K562 (cell line): ENCODE measurements at regions not wholly inside any gene's neighbourhood (a gene's known extent, or its start where the extent isn't known, plus 50 kb on each side); places are given as distances from the start of the nearest gene placed in this dataset.

Experiments used
- ATAC-seq: fragments of 200-7000 bp; cut with Tn5 transposase; 3 replicates; pipeline ENCODE4 v1.9.1; 2020; ENCODE audit warnings: moderate library complexity
- BruUV-seq: library from RNA; stranded (reverse); fragments of 400-500 nt; replicated peaks from 2 replicates; lab custom pipeline; 2021; lab: Mats Ljungman, UMichigan
- CTCF ChIA-PET: fragments of 300-600 bp; formaldehyde crosslinking; extraction: SDS; loops from one replicate; lab custom pipeline; 2021; ENCODE audit warnings: low intra/inter-chr PET ratio; lab: Yijun Ruan, JAX
- POLR2A ChIA-PET: fragments of 300-600, 350-650 bp; sonication (Branson Sonifier 250); formaldehyde crosslinking; extraction: SDS; loops from one replicate; lab custom pipeline; 2021; ENCODE audit warnings: antibody characterized with exemption, inconsistent platforms; lab: Yijun Ruan, JAX
- DNase-seq, 4 experiments: peaks; one replicate each; pipeline versions ENCODE4 v3.0.0 to v3.0.0-alpha.2; 2011 to 2018; ENCODE audit warnings: low spot score in 3 of 4, mixed read lengths in 3 of 4; ENCODE audit errors: extremely low read depth in 1 of 4
- FAIRE-seq: peaks from 2 replicates; lab custom pipeline; 2011; peaks lifted over from hg19 to GRCh38; lab: Jason Lieb, UNC
- H2AFZ ChIP-seq: 2 replicates; pipeline ENCODE4 v1.6.0; 2011; ENCODE audit warnings: low read depth, low read length, control low read depth, inconsistent platforms
- H3K27ac ChIP-seq: fragments of 200-600 bp; 3 replicates; pipeline ENCODE4 v1.8.0; 2011; ENCODE audit warnings: low read depth, mild to moderate bottlenecking, control low read depth, inconsistent platforms, low read length, moderate library complexity, mixed read lengths; ENCODE audit errors: extremely low read depth
- H3K27me3 ChIP-seq, 2 experiments: fragments of 300-600 bp in 1 of 2; 2 replicates in 1 of 2; 3 replicates in 1 of 2; pipeline versions ENCODE4 v1.6.0 to v1.8.0; 2011; ENCODE audit warnings: inconsistent platforms in 2 of 2, low read length in 2 of 2, mild to moderate bottlenecking in 1 of 2, mixed read lengths in 1 of 2, moderate library complexity in 1 of 2; ENCODE audit not compliant: control insufficient read depth in 2 of 2, insufficient read depth in 2 of 2
- H3K36me3 ChIP-seq: fragments of 300-600 bp; 3 replicates; pipeline ENCODE4 v1.8.0; 2011; ENCODE audit warnings: mild to moderate bottlenecking, low read length, inconsistent platforms; ENCODE audit not compliant: control insufficient read depth, insufficient read depth
- H3K4me1 ChIP-seq, 2 experiments: fragments of 200-600 bp in 1 of 2; replicated peaks in 1 of 2; 2 replicates in 1 of 2; 3 replicates in 1 of 2; pipeline versions ENCODE4 v1.5.1 to v1.8.0; 2011; ENCODE audit warnings: inconsistent platforms in 2 of 2, low read length in 2 of 2, mild to moderate bottlenecking in 1 of 2, mixed read lengths in 1 of 2, moderate library complexity in 1 of 2; ENCODE audit not compliant: control insufficient read depth in 2 of 2, insufficient read depth in 2 of 2
- H3K4me2 ChIP-seq: 2 replicates; pipeline ENCODE4 v1.6.1; 2011; ENCODE audit warnings: low read length, control low read depth, inconsistent platforms, mixed read lengths; ENCODE audit not compliant: insufficient read depth
- H3K4me3 ChIP-seq: fragments of 200-600 bp; sonication (generic), shearing (Covaris generic); 2 replicates; pipeline ENCODE4 v1.5.1; 2016; ENCODE audit warnings: control low read depth, inconsistent platforms
- H3K79me2 ChIP-seq: fragments of 200-600 bp; 3 replicates; pipeline ENCODE4 v1.8.0; 2011; ENCODE audit warnings: low read length, inconsistent platforms; ENCODE audit not compliant: control insufficient read depth, insufficient read depth
- H3K9ac ChIP-seq, 2 experiments: 2 replicates each; pipeline versions ENCODE4 v1.6.0 to v1.6.1; 2011; ENCODE audit warnings: low read depth in 2 of 2, low read length in 2 of 2, control low read depth in 1 of 2, inconsistent platforms in 1 of 2, mild to moderate bottlenecking in 1 of 2, mixed read lengths in 1 of 2; ENCODE audit not compliant: insufficient read depth in 1 of 2
- H3K9me1 ChIP-seq: one replicate; pipeline ENCODE4 v1.6.0; 2011; ENCODE audit warnings: inconsistent platforms, mild to moderate bottlenecking, low read length, moderate library complexity; ENCODE audit not compliant: control insufficient read depth, insufficient read depth
- H3K9me3 ChIP-seq: replicated peaks from 2 replicates; pipeline ENCODE4 v1.5.1; 2011; ENCODE audit warnings: low read depth, low read length, inconsistent platforms; ENCODE audit not compliant: control insufficient read depth, insufficient read depth
- H4K20me1 ChIP-seq: replicated peaks from 2 replicates; pipeline ENCODE4 v1.6.1; 2011; ENCODE audit warnings: low read length, inconsistent platforms, mixed read lengths; ENCODE audit not compliant: control insufficient read depth, insufficient read depth
- NONO ChIP-seq, 2 experiments: fragments of 200-400 bp in 1 of 2; fragments of 450-650 bp in 1 of 2; formaldehyde crosslinking in 1 of 2; IDR thresholded peaks; 2 replicates each; pipeline ENCODE4 v1.6.1; 2017; ENCODE audit warnings: low read depth in 2 of 2, mild to moderate bottlenecking in 2 of 2, moderate library complexity in 2 of 2, low read length in 1 of 2
- ZNF695 ChIP-seq: fragments of 450-650 bp; formaldehyde crosslinking; IDR thresholded peaks from 2 replicates; pipeline ENCODE4 v1.4.0; 2020; ENCODE audit warnings: mild to moderate bottlenecking, moderate library complexity
- WGBS: fragments of 100-300 bp; shearing (Covaris generic); methylation state at CpG from one replicate; pipeline ENCODE4 v1.1.6; 2016; ENCODE audit warnings: low coverage, mixed read lengths; ENCODE audit not compliant: insufficient coverage; ENCODE audit errors: missing lambda C conversion rate; 5-methylcytosine and 5-hydroxymethylcytosine counted together
- in situ Hi-C: fragments of 300-500 bp; cut with MboI; formaldehyde crosslinking; loops from 4 replicates; pipeline ENCODE4 v1.15.0; 2018; ENCODE audit warnings: inconsistent platforms, mixed read lengths
- intact Hi-C: fragments of 100-400 bp; cut with micrococcal nuclease; formaldehyde crosslinking; loops from 2 replicates; pipeline ENCODE4 v1.14.2; 2022
- TF ChIP-seq, protein P1 (sequence below): fragments of 450-650 bp; formaldehyde crosslinking; IDR thresholded peaks from 2 replicates; pipeline ENCODE4 v1.4.0; 2022; ENCODE audit warnings: missing genetic modification characterization
- TF ChIP-seq, protein P2 (sequence below), 2 experiments: fragments of 450-650 bp; IDR thresholded peaks; 2 replicates each; pipeline ENCODE4 v1.6.1; 2016; ENCODE audit warnings: mild to moderate bottlenecking in 2 of 2, borderline replicate concordance in 1 of 2, low read depth in 1 of 2, moderate library complexity in 1 of 2
- TF ChIP-seq, protein P3 (sequence below): sonication (generic); formaldehyde crosslinking; IDR thresholded peaks from 2 replicates; pipeline ENCODE4 v1.8.0; 2023; ENCODE audit warnings: mild to moderate bottlenecking, missing genetic modification reagents

DNA sequence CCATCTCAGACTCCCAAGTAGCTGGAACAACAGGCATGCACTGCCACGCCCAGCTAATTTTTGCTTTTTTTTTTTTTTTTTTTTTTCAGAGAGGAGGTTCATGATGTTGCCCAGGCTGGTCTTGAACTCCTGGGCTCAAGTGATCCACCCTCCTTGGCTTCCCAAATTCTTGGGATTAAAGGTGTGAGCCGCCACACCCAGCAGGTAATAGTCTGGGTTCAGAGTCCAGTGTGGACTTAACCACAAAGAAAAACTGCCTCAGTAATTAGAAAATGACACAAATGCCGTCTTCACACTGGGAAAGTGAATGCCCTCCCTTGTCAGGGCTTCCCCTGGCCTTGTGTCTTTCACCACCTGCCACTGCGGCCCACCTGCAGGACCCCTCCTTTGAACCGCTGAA is 101.1 kb downstream of the RAB11FIP2 start:
- Histone ChIP-seq H4K20me1 (no peaks in the 10 kb centered on the region), H3K4me3 (no peak overlapping the region), H3K9me3 (no peaks in the 10 kb centered on the region), H3K79me2 (no peaks in the 10 kb centered on the region), H2AFZ (no peak overlapping the region), H3K36me3 (no peaks in the 10 kb centered on the region), H3K4me1 (no peaks in the 10 kb centered on the region), H3K4me2 (no peak overlapping the region), H3K27me3 (no peaks in the 10 kb centered on the region), H3K9me1 (no peaks in the 10 kb centered on the region), H3K27ac (no peak overlapping the region), H3K9ac (no peak overlapping the region)
- in situ Hi-C loops (no loop called here), intact Hi-C loops (no loop called here)
- ChIA-PET POLR2A (no interaction called here), CTCF (no interaction called here)
- BruUV-seq: no TSS peak
- ATAC-seq: no peak
- no peak for DNase-seq
- WGBS: 0% methylated on average over 4 of the region's 5 CpGs
- no peak for FAIRE-seq
- TF ChIP-seq NONO (IDR thresholded peaks at IDR 0.05; ENCODE audit: low read depth in 2 of 2, low read length in 1 of 2) (no peak), ZNF695 (CRISPR knock-in tag) (no peak)
- TF ChIP-seq, protein P1, sequence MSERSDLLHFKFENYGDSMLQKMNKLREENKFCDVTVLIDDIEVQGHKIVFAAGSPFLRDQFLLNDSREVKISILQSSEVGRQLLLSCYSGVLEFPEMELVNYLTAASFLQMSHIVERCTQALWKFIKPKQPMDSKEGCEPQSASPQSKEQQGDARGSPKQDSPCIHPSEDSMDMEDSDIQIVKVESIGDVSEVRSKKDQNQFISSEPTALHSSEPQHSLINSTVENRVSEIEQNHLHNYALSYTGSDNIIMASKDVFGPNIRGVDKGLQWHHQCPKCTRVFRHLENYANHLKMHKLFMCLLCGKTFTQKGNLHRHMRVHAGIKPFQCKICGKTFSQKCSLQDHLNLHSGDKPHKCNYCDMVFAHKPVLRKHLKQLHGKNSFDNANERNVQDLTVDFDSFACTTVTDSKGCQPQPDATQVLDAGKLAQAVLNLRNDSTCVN (CRISPR knock-in tag): no peak
- TF ChIP-seq, protein P2, sequence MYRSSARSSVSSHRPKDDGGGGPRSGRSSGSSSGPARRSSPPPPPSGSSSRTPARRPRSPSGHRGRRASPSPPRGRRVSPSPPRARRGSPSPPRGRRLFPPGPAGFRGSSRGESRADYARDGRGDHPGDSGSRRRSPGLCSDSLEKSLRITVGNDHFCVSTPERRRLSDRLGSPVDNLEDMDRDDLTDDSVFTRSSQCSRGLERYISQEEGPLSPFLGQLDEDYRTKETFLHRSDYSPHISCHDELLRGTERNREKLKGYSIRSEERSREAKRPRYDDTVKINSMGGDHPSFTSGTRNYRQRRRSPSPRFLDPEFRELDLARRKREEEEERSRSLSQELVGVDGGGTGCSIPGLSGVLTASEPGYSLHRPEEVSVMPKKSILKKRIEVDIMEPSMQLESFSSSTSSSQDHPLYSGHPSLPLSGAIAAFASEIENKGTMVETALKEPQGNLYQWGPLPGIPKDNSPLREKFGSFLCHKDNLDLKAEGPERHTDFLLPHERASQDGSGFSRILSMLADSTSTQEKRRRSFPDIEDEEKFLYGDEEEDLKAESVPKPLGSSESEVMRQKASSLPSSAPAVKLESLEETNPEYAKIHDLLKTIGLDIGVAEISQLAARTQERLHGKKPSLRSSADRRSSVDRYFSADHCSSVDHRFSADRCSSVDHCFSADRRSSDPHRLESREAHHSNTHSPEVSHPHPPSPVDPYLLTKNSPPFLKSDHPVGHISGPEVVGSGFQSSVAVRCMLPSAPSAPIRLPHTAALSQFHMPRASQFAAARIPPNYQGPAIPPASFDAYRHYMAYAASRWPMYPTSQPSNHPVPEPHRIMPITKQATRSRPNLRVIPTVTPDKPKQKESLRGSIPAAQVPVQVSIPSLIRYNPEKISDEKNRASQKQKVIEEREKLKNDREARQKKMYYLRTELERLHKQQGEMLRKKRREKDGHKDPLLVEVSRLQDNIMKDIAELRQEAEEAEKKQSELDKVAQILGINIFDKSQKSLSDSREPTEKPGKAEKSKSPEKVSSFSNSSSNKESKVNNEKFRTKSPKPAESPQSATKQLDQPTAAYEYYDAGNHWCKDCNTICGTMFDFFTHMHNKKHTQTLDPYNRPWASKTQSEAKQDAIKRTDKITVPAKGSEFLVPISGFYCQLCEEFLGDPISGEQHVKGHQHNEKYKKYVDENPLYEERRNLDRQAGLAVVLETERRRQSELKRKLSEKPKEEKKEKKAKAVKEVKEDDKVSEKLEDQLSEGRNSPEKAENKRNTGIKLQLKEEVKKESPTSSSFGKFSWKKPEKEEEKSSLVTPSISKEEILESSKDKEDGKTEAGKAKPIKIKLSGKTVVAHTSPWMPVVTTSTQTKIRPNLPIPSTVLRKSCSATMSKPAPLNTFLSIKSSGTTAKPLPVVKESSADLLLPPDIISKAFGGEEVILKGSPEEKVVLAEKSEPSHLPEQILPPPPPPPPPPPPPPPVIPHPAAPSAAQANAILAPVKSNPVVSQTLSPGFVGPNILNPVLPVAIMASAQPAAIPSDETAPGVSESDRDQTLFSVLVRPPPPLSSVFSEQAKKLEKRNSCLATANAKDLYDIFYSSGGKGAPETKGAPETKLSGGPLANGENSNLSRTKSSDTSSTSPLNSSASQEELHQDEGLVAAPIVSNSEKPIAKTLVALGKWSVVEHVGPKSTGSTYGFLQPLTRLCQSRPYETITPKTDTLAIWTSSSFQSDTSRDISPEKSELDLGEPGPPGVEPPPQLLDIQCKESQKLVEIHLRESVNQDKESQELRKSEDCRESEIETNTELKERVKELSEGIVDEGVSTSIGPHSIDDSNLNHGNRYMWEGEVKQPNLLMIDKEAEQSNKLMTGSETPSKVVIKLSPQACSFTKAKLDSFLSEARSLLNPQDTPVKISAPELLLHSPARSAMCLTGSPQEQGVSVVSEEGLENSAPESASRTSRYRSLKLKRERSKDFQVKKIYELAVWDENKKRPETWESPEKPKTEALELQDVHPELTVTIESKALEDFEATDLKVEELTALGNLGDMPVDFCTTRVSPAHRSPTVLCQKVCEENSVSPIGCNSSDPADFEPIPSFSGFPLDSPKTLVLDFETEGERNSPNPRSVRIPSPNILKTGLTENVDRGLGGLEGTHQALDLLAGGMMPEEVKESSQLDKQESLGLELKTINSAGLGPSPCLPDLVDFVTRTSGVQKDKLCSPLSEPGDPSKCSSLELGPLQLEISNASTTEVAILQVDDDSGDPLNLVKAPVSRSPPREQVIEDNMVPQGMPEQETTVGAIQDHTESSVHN (IDR thresholded peaks at IDR 0.05; ENCODE audit: borderline replicate concordance in 1 of 2, low read depth in 1 of 2): no peak
- TF ChIP-seq, protein P3, sequence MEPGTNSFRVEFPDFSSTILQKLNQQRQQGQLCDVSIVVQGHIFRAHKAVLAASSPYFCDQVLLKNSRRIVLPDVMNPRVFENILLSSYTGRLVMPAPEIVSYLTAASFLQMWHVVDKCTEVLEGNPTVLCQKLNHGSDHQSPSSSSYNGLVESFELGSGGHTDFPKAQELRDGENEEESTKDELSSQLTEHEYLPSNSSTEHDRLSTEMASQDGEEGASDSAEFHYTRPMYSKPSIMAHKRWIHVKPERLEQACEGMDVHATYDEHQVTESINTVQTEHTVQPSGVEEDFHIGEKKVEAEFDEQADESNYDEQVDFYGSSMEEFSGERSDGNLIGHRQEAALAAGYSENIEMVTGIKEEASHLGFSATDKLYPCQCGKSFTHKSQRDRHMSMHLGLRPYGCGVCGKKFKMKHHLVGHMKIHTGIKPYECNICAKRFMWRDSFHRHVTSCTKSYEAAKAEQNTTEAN: no peak
